SU-DHL-6 (cell line): ENCODE measurements at regions not wholly inside any gene's neighbourhood (a gene's known extent, or its start where the extent isn't known, plus 50 kb on each side); places are given as distances from the start of the nearest gene placed in this dataset.

Experiments
- H2AFZ ChIP-seq: fragments of 200-600 bp; sonication (generic); 2 replicates; pipeline ENCODE4 v1.6.1; 2014; ENCODE audit warnings: low read depth, mild to moderate bottlenecking, moderate library complexity, mixed read lengths, antibody characterized with exemption, low read length; ENCODE audit not compliant: severe bottlenecking
- H3F3A ChIP-seq: fragments of 200-600 bp; shearing (Covaris generic); 2 replicates; pipeline ENCODE4 v1.6.0; 2016; ENCODE audit warnings: antibody characterized with exemption, mild to moderate bottlenecking; ENCODE audit not compliant: insufficient read depth
- H3K27ac ChIP-seq: fragments of 200-600 bp; sonication (generic); 2 replicates; pipeline ENCODE4 v1.5.1; 2016; ENCODE audit warnings: low read depth, mild to moderate bottlenecking, low read length, moderate library complexity, mixed read lengths
- H3K27me3 ChIP-seq: fragments of 200-600 bp; sonication (generic), shearing (Covaris generic); 2 replicates; pipeline ENCODE4 v1.6.0; 2014; ENCODE audit warnings: mild to moderate bottlenecking, low read length
- H3K36me3 ChIP-seq: fragments of 200-600 bp; sonication (generic); 2 replicates; pipeline ENCODE4 v1.6.1; 2014; ENCODE audit warnings: mild to moderate bottlenecking, low read length, mixed read lengths
- H3K4me2 ChIP-seq: fragments of 300-600, 200-600 bp; shearing (Covaris generic), sonication (generic); 2 replicates; pipeline ENCODE4 v1.6.0; 2014; ENCODE audit warnings: low read length, low read depth, mild to moderate bottlenecking; ENCODE audit not compliant: poor library complexity, severe bottlenecking
- H3K4me3 ChIP-seq: fragments of 200-600 bp; sonication (generic); 2 replicates; pipeline ENCODE4 v1.5.1; 2014; ENCODE audit warnings: antibody characterized with exemption, low read length, mild to moderate bottlenecking, mixed read lengths; ENCODE audit not compliant: insufficient read depth, poor library complexity, severe bottlenecking
- H3K79me2 ChIP-seq: fragments of 200-600 bp; sonication (generic); 2 replicates; pipeline ENCODE4 v1.6.1; 2014; ENCODE audit warnings: mild to moderate bottlenecking, low read length, moderate library complexity; ENCODE audit not compliant: insufficient read depth
- H3K9ac ChIP-seq: fragments of 200-600 bp; sonication (generic); 2 replicates; pipeline ENCODE4 v1.7.0; 2014; ENCODE audit warnings: mild to moderate bottlenecking, low read length
- H3K9me2 ChIP-seq: fragments of 200-600 bp; sonication (generic); replicated peaks from 2 replicates; pipeline ENCODE4 v1.6.1; 2014; ENCODE audit warnings: low read length; ENCODE audit not compliant: insufficient read depth
- H3K9me3 ChIP-seq: fragments of 200-600 bp; sonication (generic); 2 replicates; pipeline ENCODE4 v1.6.1; 2014; ENCODE audit warnings: low read length, mixed read lengths; ENCODE audit not compliant: insufficient read depth
- H4K20me1 ChIP-seq: fragments of 200-600 bp; sonication (generic); 2 replicates; pipeline ENCODE4 v1.6.1; 2014; ENCODE audit warnings: low read depth, mild to moderate bottlenecking, antibody characterized with exemption, low read length, moderate library complexity, mixed read lengths
- CTCF ChIP-seq: fragments of 200-600 bp; sonication (generic); IDR thresholded peaks from one replicate; pipeline ENCODE4 v1.5.1; 2017; ENCODE audit warnings: antibody characterized with exemption, mild to moderate bottlenecking, low read length, moderate library complexity; ENCODE audit not compliant: insufficient read depth, poor library complexity, severe bottlenecking
- EZH2phosphoT487 ChIP-seq: fragments of 200-600 bp; sonication (generic), shearing (Covaris generic); conservative IDR thresholded peaks from 2 replicates; pipeline ENCODE4 v1.6.1; 2018; ENCODE audit warnings: mild to moderate bottlenecking, antibody characterized with exemption, low read length, moderate library complexity, mixed read lengths

GRCh38 chr1:224867715-224868114 is 61.8 kb upstream of the DNAH14 start:
- Histone ChIP-seq H3K27ac (no peak overlapping the region), H3K9ac (no peak overlapping the region), H2AFZ (no peak overlapping the region), H3K4me2 (no peak overlapping the region), H3K27me3 (no peaks in the 10 kb centered on the region), H3K79me2 (no peaks in the 10 kb centered on the region), H3F3A (no peaks in the 10 kb centered on the region), H3K36me3 (no peaks in the 10 kb centered on the region), H3K9me2 (no peaks in the 10 kb centered on the region), H3K9me3 (no peaks in the 10 kb centered on the region), H3K4me3 (no peak overlapping the region), H4K20me1 (no peaks in the 10 kb centered on the region)
- no peak for TF ChIP-seq CTCF
- no peak for TF ChIP-seq EZH2phosphoT487

GRCh38 chr1:224872832-224873433 is 56.5 kb upstream of the DNAH14 start:
- H2AFZ ChIP-seq, result no peak overlapping the region
- H3K27ac ChIP-seq, result no peak overlapping the region
- H4K20me1 ChIP-seq, result no peaks in the 10 kb centered on the region
- H3K79me2 ChIP-seq, result no peaks in the 10 kb centered on the region
- no peak overlapping the region for H3K4me3 ChIP-seq
- TF ChIP-seq CTCF, result no peak
- TF ChIP-seq EZH2phosphoT487, result no peak
- H3K4me2 ChIP-seq, result no peak overlapping the region
- no peaks in the 10 kb centered on the region for H3K9me3 ChIP-seq
- no peaks in the 10 kb centered on the region for H3K36me3 ChIP-seq
- no peaks in the 10 kb centered on the region for H3F3A ChIP-seq
- no peaks in the 10 kb centered on the region for H3K27me3 ChIP-seq
- H3K9ac ChIP-seq, result no peak overlapping the region
- H3K9me2 ChIP-seq, result no peaks in the 10 kb centered on the region

GRCh38 chr1:224873434-224874369 is 55.8 kb upstream of the DNAH14 start:
- H3F3A ChIP-seq, result no peaks in the 10 kb centered on the region
- no peaks in the 10 kb centered on the region for H4K20me1 ChIP-seq
- no peaks in the 10 kb centered on the region for H3K36me3 ChIP-seq
- H3K79me2 ChIP-seq, result no peaks in the 10 kb centered on the region
- no peaks in the 10 kb centered on the region for H3K27me3 ChIP-seq
- H3K9me3 ChIP-seq, result no peaks in the 10 kb centered on the region
- H2AFZ ChIP-seq, result no peak overlapping the region
- H3K27ac ChIP-seq, result no peak overlapping the region
- H3K4me3 ChIP-seq, result no peak overlapping the region
- no peak overlapping the region for H3K4me2 ChIP-seq
- no peak overlapping the region for H3K9ac ChIP-seq
- no peak for TF ChIP-seq EZH2phosphoT487
- TF ChIP-seq CTCF, result no peak
- no peaks in the 10 kb centered on the region for H3K9me2 ChIP-seq
